GM21576 (cell line): ENCODE measurements at regions not wholly inside any gene's neighbourhood (a gene's known extent, or its start where the extent isn't known, plus 50 kb on each side); places are given as distances from the start of the nearest gene placed in this dataset.

Experiments
- ATAC-seq: cut with Tn5 transposase; IDR thresholded peaks from one replicate; pipeline ENCODE4 v1.9.1; 2021; ENCODE audit warnings: mild to moderate bottlenecking, moderate library complexity; ENCODE audit not compliant: unreplicated experiment

DNA sequence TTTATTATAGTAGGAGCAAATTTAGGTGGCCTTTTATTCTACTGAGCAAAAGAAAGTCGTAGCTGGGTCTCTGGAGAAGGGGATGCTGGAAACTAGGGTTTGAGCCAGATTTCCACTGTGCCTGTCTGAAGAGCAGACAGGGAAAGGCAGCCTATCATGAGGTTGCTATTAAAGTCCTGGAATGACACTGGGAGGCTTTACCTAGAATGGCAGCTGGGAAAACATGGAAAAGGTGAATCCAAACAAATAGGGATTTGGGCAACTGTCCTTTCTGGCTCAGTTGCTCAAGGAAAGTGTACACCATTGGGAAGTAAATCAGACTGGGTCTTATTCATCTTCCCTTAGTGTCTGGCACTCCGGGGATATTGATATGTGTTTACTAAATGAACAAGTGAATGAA is 154.6 kb downstream of the MTX2 start:
- no peak for ATAC-seq

DNA sequence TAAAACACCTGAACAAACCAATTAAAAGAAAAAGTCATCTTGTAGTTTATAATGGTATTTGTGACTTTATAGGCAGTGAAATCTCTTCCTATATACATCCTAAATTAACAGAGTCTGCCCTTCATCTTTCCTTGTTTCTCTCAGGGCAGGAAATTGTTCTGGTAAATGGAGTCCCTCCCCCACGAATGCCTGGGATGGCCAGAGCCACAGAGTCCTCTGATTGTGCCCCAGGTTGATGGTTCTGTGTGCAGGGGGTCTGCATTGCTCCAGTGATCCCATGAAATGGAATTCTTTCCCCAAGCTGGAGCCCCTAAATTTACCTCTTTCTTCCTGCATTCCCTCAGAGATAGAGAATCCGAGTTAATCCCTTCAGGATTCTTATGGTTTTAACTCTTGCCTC is 155.5 kb downstream of the MTX2 start:
- no peak for ATAC-seq

DNA sequence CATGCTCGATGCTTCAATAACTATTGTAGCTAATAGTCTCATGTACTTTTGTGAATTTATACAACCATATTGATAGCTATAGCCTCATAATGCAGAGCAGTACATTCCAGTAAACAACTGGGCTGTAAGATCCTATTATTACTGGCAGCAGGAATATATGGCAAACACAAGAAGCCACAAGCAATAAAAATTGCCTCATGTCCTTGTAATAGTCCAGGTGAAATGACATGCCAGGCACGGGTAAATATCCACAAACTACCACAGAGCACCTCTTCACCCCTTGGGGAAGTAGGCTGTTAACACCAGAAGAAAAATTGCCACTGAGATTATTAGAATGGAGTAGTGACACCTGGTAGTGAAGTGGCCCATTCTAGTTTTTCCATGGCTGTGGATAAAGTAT is 158.3 kb downstream of the MTX2 start:
- no peak for ATAC-seq

- ATAC-seq = peak; percentile 50
Measured at GRCh38 chr2:176428944-176429469, 159.8 kb downstream of the MTX2 start.

DNA sequence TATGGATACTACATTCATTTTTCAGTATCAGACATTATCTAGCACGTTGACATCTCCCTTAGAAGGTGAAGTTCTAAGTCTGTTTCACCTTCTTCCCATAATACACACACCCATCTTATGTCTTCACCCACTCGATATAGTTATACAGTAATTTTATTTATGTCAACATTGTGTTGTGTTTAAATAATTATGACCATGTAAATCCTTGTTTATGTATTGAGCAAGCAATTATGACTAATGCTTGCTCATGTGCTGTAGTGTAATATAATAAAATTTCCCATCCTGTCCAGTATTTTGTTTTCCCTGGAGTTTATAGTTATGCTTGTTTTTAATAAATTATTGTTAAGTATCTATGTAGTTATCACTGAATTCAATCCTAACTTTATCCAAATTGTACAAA is 163.2 kb downstream of the MTX2 start:
- no peak for ATAC-seq

DNA sequence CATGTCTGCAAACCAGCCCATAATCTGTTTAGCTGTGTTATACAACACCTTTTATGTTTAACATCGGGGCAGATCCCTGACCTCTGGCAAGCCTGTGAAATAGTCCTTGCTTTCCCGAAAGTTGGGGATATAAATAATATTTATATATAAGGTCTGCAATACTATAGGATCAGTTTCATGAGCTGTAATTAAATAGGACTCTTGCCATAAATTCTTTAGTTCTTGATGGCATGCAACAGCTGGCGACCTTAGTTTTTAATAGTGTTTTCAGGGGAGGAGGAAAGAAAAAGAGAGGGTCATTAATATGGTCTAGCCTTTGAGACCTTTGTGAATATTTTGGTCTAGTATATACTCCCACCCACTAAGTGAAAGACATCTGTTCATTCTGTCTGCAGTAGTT is 166.5 kb downstream of the MTX2 start:
- no peak for ATAC-seq

DNA sequence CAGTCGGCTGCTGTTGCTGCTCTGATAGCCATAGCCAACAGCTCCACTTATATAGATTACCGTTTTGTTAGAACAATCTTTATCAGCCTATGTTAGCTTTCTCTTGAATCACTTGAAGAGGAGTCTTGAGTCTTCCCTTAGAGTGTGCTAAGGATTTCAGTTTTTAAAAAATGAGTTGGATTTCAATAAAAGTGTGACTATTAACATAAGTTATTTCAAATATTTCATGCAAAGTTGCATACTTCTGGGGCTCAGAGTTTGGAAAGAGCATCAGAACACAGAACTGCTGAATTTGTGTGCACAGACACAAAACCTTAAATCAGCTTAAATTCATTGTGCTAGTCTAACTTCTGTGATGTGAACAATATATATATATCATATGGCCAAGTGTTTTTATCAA is 174.7 kb downstream of the MTX2 start:
- no peak for ATAC-seq

DNA sequence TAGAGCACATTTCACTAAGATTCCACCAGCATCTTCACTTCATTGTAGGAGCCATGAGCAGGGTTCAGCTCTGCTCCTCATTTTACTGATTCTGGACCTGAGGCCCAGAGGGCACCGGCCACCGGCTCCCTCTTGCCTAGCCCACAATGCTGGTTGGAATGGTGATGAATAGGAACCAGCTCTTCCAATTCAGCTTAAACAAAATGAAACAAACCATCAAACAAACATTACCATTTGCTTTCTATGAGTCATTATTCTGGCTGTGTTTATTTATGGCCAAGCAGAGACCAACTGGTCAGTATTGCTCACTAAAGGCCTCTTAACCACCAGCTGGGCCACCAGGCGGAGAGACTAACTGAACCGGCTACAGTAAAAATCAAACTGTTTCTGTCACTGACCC is 176.7 kb downstream of the MTX2 start:
- no peak for ATAC-seq

DNA sequence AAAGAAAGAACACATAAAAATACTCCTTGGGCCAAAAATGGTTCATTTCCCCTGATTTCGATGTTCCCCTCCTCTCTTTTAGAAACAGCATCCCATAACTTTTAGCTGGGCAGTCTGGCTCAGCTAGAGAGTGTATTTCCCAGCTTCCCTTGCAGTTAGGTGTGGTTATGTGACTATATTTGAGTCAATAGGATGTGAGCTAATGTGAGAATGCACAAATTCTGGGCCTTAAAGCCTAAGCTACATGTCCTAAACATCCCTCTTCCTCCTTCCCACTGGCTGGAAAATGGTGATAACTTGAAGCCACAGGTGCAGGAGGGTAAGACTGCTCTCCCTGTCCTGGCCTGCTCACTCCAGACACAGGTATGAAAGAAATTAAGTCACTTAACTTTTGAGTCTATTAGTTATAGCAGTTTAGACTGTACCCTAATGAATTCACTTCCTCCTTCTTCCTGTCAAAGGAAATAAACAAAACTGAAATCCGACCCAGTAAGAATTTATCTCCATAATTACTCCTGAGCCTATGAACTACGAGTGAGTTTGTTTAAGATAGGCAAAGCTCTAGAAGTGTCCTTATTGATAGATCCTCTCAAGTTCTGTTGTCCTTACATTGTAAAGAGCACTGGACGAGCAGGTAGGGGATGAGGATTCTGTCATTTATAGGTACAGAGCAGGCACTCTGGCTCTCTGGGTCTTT is 177.6 kb downstream of the MTX2 start:
- no peak for ATAC-seq

DNA sequence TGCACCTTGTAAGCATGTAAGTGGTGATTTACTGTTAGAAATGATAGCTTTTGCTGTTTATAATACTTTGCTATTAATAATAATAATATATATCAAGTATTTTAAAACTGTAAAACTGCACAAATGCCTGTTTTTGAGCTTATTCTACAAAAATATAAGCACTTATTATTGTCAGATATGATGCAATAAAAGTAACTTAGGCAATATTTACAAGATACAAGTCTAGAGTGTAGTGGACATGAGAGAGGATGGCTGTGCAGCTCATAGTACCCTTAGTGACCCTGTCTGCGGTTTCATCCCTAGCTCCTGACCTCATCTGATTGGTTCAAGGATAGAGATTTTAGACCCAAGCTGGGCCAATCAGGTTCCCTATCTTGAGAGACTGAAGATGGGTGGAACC is 178.4 kb downstream of the MTX2 start:
- no peak for ATAC-seq

GRCh38 chr2:176449852-176450251 is 180.6 kb downstream of the MTX2 start:
- ATAC-seq = no peak

- ATAC-seq = no peak
Measured at GRCh38 chr2:176453784-176454183, 184.5 kb downstream of the MTX2 start.

GRCh38 chr2:176454893-176455815 is 185.9 kb downstream of the MTX2 start:
- peak; percentile 68 for ATAC-seq

GRCh38 chr2:176455816-176456291 is 186.6 kb downstream of the MTX2 start:
- no peak for ATAC-seq

GRCh38 chr2:176457481-176457880 is 188.2 kb downstream of the MTX2 start:
- ATAC-seq = no peak

DNA sequence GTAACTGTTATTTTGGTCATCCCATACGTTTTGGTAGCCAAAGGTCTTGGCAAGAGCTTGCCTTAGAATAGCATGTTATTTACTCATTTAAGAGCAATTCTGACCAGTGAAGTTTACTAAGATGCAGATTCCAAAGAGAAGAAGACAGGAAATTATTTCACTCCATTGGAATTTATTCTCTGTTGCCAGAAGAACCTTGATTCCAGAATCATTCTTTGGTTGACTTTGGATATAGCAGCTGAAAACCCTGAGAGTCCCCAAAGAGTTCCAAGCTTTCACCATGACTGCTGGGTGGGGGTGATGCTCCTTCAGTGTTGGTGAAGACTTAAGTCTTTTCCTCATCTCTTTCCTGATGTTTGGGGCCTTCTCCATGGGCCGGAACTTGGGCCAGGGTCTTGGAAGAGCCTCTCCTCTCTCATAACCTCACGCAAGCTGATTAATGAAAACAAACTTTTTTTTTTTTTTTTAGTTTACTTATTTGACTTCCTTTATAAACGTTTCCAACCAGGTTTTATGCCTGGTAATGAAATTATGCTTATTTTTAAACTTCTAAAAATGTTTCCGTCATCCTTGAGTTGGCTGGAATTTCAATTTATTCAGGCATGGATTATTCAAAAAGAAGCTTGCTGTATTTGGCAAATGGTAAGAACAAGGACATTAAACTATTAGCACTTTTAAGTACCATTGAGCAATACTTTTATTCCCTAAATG is 192.0 kb downstream of the MTX2 start:
- no peak for ATAC-seq

GRCh38 chr2:176461809-176462670 is 192.8 kb downstream of the MTX2 start:
- no peak for ATAC-seq

GRCh38 chr2:176463546-176463945 is 194.3 kb downstream of the MTX2 start:
- ATAC-seq = no peak

- no peak for ATAC-seq
Measured at GRCh38 chr2:176464886-176465564, 195.8 kb downstream of the MTX2 start.
